Stimulated activated naive CD8-positive, alpha-beta T cell treated with anti-CD3 and anti-CD28 coated beads, Interleukin-15, amount 100 ng/mL, for 72 hours (primary cell): ENCODE measurements at regions not wholly inside any gene's neighbourhood (a gene's known extent, or its start where the extent isn't known, plus 50 kb on each side); places are given as distances from the start of the nearest gene placed in this dataset.

ENCODE experiments used
- ATAC-seq: fragments of 150-1000 bp; cut with Tn5 transposase; 2 replicates; pipeline ENCODE4 v1.10.0; 2021; ENCODE audit warnings: mild to moderate bottlenecking, moderate library complexity
- DNase-seq, 2 donors: peaks; one replicate each; pipeline ENCODE4 v3.0.0; 2021 to 2022
- H3K27ac Mint-ChIP-seq, 2 donors: one replicate each; pipeline ENCODE4 v1.8.0; 2022; ENCODE audit warnings: mild to moderate bottlenecking in 2 of 2, mixed read lengths in 2 of 2, moderate library complexity in 2 of 2
- H3K27me3 Mint-ChIP-seq: one replicate; pipeline ENCODE4 v1.8.0; 2022; ENCODE audit warnings: mixed read lengths
- H3K4me1 Mint-ChIP-seq: one replicate; pipeline ENCODE4 v1.8.0; 2022; ENCODE audit warnings: mild to moderate bottlenecking, mixed read lengths
- H3K4me3 Mint-ChIP-seq, 2 donors: one replicate each; pipeline ENCODE4 v1.8.0; 2022; ENCODE audit warnings: mild to moderate bottlenecking in 2 of 2, mixed read lengths in 2 of 2, moderate library complexity in 1 of 2
- H3K9me3 Mint-ChIP-seq, 2 donors: one replicate each; pipeline ENCODE4 v1.8.0; 2022; ENCODE audit warnings: mixed read lengths in 2 of 2

DNA sequence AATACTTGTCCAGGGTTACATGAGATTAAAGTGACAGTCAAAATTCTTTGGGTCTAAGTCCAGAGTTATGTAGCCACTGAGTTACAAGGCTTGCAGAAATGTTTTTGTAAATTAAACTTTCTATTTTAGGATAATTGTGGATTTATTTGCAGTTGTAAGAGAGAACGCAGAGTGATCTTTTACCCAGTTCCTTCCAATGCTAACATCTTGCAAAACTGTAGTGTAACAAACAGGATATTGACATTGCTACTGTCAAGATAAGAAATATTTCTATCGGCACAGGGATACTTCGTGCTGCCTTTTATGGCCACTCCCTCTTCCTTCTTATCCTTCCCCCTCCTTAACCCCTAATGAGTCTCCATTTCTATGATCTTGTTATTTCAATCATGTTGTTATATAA is 1022.9 kb downstream of the MCTP2 start:
- no peak for ATAC-seq
- DNase-seq = no peak
- Mint-ChIP-seq H3K4me3 (no peak overlapping the region), H3K4me1 (no peaks in the 10 kb centered on the region), H3K27ac (no peak overlapping the region), H3K27me3 (peaks cover 33% of the 10 kb centered on the region), H3K9me3 (no peaks in the 10 kb centered on the region)

DNA sequence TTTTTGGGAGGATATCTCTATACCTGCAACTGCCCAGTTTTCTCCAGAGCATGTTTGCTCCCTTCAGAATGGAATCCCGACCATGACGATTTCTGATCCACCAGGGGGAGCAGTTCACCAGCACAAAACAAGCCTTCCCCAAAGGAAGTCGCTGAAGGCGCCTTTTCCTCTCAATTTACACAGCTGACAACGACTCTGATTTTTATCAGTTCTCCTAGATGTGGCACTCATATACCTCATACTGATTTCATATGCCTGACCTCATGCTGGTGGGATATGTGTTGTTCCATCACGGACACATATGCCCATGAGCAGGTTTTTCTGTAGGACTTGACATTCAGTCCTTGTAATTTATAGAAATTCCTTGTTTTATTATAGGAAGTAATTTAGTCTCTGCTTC is 1028.2 kb downstream of the MCTP2 start:
- Mint-ChIP-seq H3K27ac (no peak overlapping the region), H3K27me3 (peaks cover 70% of the 10 kb centered on the region), H3K4me3 (no peak overlapping the region), H3K4me1 (no peaks in the 10 kb centered on the region), H3K9me3 (no peaks in the 10 kb centered on the region)
- ATAC-seq (peak; percentile 53), DNase-seq (peak; percentile 30 to 44)

DNA sequence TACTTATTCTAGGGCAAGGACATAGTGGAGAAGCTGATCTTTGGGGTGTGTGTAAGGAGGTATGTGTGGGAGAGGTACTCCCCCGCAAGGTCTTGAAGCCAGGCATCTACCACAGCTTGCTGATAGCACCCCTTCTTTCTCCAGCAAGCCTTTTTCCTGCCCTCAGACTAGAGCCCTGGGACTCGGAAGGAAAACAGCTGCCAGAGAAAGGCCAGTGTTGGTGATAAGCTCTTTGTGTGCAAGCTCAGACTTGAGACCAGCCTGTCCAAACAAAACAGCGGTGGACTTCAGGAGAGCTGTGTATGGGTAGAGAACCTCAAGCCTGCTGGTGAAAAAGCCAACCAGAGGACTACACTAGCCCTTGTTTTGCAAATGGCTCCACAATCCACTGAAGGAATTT is 1028.6 kb downstream of the MCTP2 start:
- no peaks in the 10 kb centered on the region for H3K9me3 Mint-ChIP-seq
- no peaks in the 10 kb centered on the region for H3K4me1 Mint-ChIP-seq
- peaks cover 66% of the 10 kb centered on the region for H3K27me3 Mint-ChIP-seq
- H3K27ac Mint-ChIP-seq = no peak overlapping the region
- no peak overlapping the region for H3K4me3 Mint-ChIP-seq
- ATAC-seq (no peak), DNase-seq (no peak)

DNA sequence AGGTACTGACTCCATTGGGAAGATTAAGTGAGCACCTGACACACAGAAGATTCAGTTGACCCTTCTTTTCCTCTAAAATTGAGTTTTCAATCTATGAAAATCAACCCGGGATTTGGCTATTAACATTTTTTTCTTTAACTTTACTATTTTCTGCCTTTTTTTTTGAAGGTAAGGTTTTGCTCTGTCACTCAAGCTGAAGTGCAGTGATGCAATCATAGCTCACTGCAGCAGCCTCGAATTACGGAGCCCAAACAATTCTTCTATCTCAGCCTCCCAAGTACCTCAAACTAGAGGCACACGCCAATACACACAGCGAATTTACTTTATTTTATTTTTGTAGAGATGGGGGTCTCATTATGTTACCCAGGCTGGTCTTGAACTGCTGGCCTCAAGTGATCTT is 1029.5 kb downstream of the MCTP2 start:
- no peak for ATAC-seq
- Mint-ChIP-seq H3K27me3 (peaks cover 59% of the 10 kb centered on the region), H3K4me3 (no peak overlapping the region), H3K9me3 (no peaks in the 10 kb centered on the region), H3K4me1 (no peaks in the 10 kb centered on the region), H3K27ac (no peak overlapping the region)
- no peak for DNase-seq

DNA sequence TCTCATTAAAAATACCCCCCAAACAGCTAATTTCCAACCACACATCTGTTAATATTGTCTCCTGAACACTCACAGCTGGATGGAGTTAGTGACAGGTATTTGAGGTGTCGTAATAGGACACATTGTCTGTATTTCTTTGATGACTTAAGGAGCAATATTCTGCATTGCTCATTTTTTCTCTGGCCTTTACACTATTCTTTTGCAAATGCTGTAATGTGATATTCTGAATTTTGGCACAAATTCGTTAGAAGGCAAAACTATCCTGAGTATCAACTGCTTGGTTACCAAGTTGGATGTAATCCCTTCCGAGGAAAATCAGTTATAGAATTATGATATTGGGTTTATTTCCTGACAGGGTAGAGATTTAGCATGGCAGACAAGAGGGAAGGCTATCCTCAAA is 1030.2 kb downstream of the MCTP2 start:
- no peaks in the 10 kb centered on the region for H3K9me3 Mint-ChIP-seq
- H3K4me1 Mint-ChIP-seq = no peaks in the 10 kb centered on the region
- peaks cover 53% of the 10 kb centered on the region for H3K27me3 Mint-ChIP-seq
- DNase-seq = no peak
- H3K27ac Mint-ChIP-seq = no peak overlapping the region
- ATAC-seq = no peak
- no peak overlapping the region for H3K4me3 Mint-ChIP-seq

DNA sequence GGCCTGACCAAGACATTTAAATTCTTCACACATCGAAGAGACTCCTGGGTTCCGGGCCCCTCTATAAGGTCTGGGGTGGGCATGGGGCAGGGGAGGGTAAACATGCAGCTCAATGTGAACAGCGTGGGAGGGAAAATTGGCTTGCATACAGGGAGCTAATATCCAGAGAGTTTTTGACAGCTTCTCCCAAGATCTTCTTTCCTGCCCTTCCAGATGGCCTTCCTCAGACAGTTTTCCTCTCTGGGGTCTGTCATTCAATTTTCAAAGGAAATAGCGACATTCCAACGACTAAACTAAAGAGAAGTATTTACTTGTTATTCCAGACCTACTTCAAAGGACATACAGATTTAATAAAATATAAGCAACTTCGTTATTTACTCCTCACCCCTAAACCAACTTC is 1030.6 kb downstream of the MCTP2 start:
- Mint-ChIP-seq H3K4me1 (no peaks in the 10 kb centered on the region), H3K27ac (no peak overlapping the region), H3K4me3 (no peak overlapping the region), H3K27me3 (peaks cover 56% of the 10 kb centered on the region), H3K9me3 (no peaks in the 10 kb centered on the region)
- ATAC-seq (no peak), DNase-seq (no peak)

DNA sequence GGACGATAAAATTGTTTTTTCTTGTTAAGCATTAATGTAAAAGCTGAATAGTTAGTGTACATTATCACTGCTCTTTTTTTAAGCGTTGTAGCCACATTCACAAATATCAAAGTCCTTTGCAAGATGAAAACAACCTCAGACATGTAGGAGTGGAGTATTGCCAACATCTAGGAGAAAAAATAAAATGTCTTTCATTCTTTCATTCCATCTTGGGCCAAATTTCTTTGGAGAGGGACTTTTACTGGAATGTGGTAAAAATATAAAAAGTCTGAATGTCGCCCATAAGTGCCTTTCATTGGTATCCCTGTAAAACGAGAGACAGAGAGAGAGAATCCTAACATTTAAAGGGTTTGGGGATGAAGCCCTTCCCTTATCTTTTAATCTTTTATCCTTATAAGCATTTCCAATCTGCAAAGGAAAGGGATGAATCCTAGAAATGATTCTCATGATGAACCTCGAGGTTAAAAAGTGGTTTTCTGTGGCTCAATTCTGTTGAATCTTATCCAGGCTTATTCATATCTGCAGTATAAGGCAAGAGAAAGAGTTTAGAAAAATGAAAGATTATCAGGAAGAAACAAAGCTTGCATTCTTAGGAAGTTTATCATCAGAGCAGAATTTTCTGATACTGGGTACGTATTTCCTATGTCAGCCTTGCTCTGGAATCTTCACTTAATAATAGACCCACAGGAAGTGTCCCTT is 1031.7 kb downstream of the MCTP2 start:
- Mint-ChIP-seq H3K27me3 (peaks cover 58% of the 10 kb centered on the region), H3K4me3 (no peak overlapping the region), H3K9me3 (no peaks in the 10 kb centered on the region), H3K4me1 (no peaks in the 10 kb centered on the region), H3K27ac (no peak overlapping the region)
- ATAC-seq (no peak), DNase-seq (no peak)

DNA sequence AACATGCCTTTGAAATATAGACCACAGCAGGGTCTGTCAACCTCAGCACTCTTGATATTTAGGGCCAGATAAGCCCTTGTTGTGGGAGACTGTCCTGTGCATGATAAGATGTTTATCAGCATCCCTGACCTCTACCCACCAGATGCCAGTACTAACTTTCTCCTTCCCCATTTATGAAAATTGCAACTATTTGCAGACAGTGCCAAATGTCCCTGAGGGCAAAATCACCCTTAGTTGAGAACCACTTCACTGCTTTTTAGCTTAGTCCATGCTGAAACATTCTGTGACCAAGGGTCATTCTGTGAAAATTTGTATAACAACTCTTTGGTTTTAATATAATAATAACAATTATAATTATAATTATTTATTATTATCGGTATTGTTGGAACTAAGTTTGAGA is 1032.4 kb downstream of the MCTP2 start:
- Mint-ChIP-seq H3K9me3 (no peaks in the 10 kb centered on the region), H3K27ac (no peak overlapping the region), H3K4me3 (no peak overlapping the region), H3K4me1 (no peaks in the 10 kb centered on the region), H3K27me3 (peaks cover 58% of the 10 kb centered on the region)
- no peak for ATAC-seq
- no peak for DNase-seq

DNA sequence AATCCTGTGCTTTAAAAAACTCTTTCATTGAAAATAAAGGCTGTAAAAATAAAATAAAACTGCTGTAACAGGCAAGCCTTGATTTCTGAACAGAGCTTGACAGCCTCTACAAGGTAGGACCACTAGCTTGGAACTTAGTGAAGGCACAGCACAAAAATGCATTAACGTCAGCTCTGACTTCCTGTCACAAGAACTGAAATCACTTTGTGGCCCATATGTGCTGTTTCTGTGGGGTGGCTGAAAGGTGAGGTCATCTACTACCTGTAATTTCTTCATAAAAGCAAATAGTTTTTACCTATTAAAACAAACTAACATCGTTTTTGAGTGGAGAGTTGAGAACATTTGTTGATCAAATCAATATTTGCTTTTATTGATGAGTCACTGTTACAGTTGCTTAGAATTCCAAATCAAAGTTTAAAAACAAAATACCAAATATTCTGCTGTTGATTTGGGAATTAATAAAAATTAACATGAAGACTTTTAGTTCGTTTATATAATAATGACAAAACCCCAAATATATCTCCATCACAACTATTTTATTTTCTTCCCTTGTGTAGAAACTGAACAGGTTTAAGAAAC is 1034.1 kb downstream of the MCTP2 start:
- Mint-ChIP-seq H3K27me3 (peaks cover 42% of the 10 kb centered on the region), H3K4me1 (no peaks in the 10 kb centered on the region), H3K9me3 (no peaks in the 10 kb centered on the region), H3K4me3 (no peak overlapping the region), H3K27ac (no peak overlapping the region)
- ATAC-seq = peak; percentile 84
- peak in 1 of 2 donors; percentile 30 for DNase-seq

DNA sequence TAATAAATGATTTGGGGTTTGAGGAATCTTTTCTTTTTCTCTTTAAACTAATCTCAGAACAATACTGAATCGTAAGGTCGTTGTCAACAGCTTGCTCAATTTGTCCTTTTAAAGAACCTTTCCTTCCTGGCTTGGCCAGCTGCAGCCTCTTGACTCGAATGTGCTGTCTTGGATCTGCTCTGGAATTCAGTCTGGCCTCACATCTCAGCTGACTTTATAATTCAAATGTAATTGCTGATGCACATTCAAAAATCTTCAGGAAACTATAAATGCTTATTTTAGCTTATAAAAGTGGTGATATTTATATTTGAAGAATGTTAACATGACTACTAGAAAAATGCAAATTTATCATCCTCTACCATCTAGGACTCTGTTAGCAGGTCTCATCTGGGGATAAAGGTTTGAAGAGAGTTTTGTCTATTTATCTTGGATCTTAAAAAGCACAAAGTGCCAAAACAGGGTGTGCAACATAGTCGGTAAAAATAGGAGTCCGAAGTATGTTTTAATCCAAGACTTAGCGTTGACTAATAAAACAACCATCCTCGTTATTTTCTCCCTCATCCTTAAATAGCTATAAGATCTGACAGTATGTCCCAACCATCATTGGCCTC is 1035.2 kb downstream of the MCTP2 start:
- H3K4me3 Mint-ChIP-seq = no peak overlapping the region
- ATAC-seq (no peak), DNase-seq (no peak)
- H3K4me1 Mint-ChIP-seq = no peaks in the 10 kb centered on the region
- peaks cover 32% of the 10 kb centered on the region for H3K27me3 Mint-ChIP-seq
- no peaks in the 10 kb centered on the region for H3K9me3 Mint-ChIP-seq
- H3K27ac Mint-ChIP-seq = no peak overlapping the region

DNA sequence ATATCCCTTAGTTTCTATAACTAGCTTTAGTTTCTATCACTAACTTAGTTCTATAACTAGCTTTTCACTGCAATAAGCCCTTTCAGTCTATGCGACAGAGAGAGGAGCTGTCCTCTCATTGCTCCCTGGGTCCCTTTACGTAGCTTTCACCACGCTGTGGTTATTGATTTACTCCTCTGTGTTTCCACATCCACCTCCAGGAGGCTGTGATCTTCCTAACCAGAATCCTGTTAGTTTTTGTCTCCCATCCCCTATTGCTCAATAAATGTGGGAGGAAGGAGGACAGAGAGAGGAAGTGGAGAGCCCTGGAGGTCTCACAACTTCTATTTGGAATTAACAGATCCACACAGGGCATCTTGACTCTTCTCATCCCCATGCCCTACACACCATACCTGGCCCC is 1036.1 kb downstream of the MCTP2 start:
- no peak overlapping the region for H3K27ac Mint-ChIP-seq
- DNase-seq = no peak
- no peak overlapping the region for H3K4me3 Mint-ChIP-seq
- H3K4me1 Mint-ChIP-seq = no peaks in the 10 kb centered on the region
- no peak for ATAC-seq
- no peaks in the 10 kb centered on the region for H3K9me3 Mint-ChIP-seq
- H3K27me3 Mint-ChIP-seq = peaks cover 23% of the 10 kb centered on the region

DNA sequence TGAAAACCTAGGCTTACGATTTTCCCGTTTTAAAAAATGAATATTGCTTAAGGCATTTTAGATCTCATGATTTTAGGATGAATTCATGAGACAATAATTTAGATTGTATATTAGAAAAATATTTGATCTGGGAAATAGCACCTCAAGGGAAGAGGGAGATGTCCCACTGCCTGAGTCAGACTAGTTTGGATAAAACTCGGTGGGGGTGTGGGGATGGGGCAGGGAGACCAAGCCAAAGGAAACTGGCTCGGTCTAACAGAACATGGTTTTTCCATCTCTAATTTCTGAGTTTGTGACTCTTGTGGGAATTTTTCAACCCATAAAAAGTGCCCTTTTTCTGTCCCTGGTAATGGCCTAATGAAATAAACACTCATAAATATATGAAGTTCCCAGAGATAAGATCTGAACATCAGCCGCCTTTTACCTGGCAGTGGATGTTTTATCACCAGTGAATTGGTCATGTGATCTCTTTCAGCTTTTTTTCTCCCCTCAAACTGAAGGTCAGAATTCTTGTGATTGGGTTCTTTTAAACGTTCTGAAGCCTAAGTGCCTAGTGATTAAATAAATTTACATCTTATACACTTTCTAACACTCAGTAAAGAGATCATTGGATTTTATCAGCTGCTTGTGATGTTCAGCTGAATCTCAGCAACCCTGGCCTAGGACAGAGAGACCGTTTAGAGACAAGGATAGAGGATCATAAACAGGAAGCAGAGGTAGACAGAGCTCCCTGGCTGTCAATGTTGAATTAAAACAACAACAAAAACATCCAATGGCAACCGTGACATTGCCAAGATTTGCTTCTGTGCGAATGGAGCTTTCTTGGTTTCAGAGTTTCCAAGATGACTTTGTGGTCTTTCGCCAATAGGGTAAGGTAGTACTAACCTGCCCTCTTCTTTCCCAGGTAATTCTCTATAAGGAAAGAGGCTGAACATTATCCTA is 1038.2 kb downstream of the MCTP2 start:
- Mint-ChIP-seq H3K4me3 (no peak overlapping the region), H3K9me3 (peaks cover 0 to 4% of the 10 kb centered on the region in 2 donors), H3K4me1 (no peaks in the 10 kb centered on the region), H3K27me3 (peaks cover 26% of the 10 kb centered on the region), H3K27ac (no peak overlapping the region)
- ATAC-seq (no peak), DNase-seq (no peak)

DNA sequence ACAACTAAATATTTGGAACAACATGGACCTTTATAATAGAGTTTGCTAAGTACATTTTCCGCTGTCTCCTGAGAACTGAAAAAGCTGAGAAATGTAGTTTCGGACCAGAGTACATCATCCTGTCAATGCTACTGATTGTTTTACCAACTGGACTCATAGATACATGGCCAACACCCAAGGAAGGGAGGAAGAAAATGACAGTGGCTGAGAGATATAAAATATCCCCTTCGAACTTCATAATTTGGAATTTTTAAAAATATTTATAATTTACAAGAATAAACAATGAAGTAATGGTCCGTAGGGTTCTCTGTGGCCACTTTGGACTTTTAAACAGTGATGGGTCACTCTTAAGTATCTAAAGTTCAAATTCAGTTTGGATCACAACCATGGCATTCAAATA is 1042.7 kb downstream of the MCTP2 start:
- ATAC-seq = no peak
- H3K27me3 Mint-ChIP-seq = peaks cover 21% of the 10 kb centered on the region
- no peak overlapping the region for H3K4me3 Mint-ChIP-seq
- DNase-seq = no peak
- H3K27ac Mint-ChIP-seq = no peak overlapping the region
- no peaks in the 10 kb centered on the region for H3K4me1 Mint-ChIP-seq
- H3K9me3 Mint-ChIP-seq = peaks cover 0 to 4% of the 10 kb centered on the region in 2 donors

DNA sequence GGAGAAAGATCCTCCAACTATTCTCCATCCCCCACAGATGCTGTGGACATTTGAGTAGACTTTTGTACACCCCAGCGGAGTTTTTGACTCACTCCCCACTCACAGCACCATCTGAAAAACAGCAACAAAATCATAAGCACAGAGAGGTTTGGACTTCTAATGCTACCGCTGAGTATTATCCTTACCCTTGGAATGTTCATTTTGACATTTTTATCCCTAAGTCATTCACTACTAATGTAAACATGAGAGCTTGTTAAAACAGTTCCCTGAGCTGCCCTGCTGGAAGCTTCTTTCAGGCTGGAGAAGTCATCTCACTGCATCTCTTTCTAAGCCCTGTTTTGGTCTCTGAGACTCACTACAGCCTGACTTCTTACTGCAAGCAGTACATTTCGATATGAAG is 1045.9 kb downstream of the MCTP2 start:
- Mint-ChIP-seq H3K4me1 (no peaks in the 10 kb centered on the region), H3K27me3 (peaks cover 32% of the 10 kb centered on the region), H3K9me3 (peaks cover 0 to 4% of the 10 kb centered on the region in 2 donors), H3K4me3 (no peak overlapping the region), H3K27ac (no peak overlapping the region)
- ATAC-seq (no peak), DNase-seq (no peak)

DNA sequence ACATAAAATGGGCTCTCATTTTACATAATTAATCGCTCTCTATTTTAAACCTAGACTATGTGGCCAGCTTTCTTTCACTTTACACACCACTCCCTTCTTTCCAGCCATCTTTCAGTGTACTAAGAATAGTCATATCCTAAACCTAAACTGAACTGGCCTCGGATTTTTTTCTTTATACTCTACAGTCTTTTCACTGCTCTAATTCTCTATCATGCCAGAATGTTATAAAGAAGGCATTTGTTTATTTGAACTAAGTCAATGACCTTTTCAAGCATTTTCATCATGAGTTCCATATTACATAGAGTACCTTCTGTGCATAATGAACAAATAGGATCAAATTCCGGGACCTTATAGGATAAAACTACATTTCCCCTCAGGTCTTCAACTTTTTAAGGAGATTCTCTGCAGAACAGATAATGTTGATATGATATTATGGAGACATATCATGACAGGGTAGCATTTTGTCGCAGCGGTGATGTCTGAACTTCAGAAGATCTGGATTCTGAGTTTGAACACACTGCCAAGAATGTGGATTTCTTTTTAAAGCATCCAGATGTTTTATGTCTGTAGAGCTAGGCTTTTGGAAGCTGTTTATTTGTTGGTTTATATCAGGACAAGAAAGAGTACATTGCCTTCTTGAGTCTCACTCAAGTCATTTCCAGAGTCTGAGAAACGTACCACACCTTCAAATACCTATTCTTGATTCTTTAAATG is 1047.3 kb downstream of the MCTP2 start:
- ATAC-seq (no peak), DNase-seq (no peak)
- H3K4me1 Mint-ChIP-seq = no peaks in the 10 kb centered on the region
- peaks cover 34% of the 10 kb centered on the region for H3K27me3 Mint-ChIP-seq
- H3K9me3 Mint-ChIP-seq = no peaks in the 10 kb centered on the region
- H3K4me3 Mint-ChIP-seq = no peak overlapping the region
- no peak overlapping the region for H3K27ac Mint-ChIP-seq
